SHP77 treated with DMSO at 0.1 percent for 48 hours (cell line): ENCODE measurements at regions not wholly inside any gene's neighbourhood (a gene's known extent, or its start where the extent isn't known, plus 50 kb on each side); places are given as distances from the start of the nearest gene placed in this dataset.

Experiments
- DNase-seq: peaks from one replicate; lab custom pipeline; 2025; lab: John Stamatoyannopoulos, UW

- DNase-seq, result no peak
Observed at GRCh38 chrX:8232406-8232805, 61.3 kb upstream of the VCX2 start.

- no peak for DNase-seq
Observed at GRCh38 chrX:8233091-8233490, 62.0 kb upstream of the VCX2 start.

GRCh38 chrX:8235026-8235425 is 64.0 kb upstream of the VCX2 start:
- DNase-seq, result no peak

GRCh38 chrX:8237718-8238117 is 66.7 kb upstream of the VCX2 start:
- DNase-seq, result no peak

- no peak for DNase-seq
Observed at GRCh38 chrX:8242431-8243020, 71.5 kb upstream of the VCX2 start.

- DNase-seq, result no peak
Observed at GRCh38 chrX:8244301-8244700, 73.2 kb upstream of the VCX2 start.

GRCh38 chrX:8245411-8245810 is 74.3 kb upstream of the VCX2 start:
- no peak for DNase-seq

DNA sequence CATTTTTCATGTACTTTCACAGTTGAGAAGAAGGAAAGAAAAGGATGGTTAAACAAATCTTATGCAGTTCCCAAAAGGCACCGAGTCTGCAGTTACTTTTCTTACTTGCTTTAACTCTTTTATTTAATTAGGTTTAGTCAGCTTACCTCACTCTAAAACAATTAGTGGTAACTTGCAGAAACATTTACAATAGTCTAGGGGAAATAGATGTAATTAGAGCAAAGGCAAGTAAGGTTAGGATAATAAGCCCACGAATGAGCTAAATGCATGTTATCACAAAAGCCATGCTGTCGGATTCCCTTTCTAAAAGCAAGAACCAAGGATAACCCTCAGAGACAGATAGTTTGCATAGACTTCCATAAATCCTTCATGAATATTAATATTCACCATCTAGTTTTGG is 82.0 kb upstream of the VCX2 start:
- DNase-seq, result no peak

DNA sequence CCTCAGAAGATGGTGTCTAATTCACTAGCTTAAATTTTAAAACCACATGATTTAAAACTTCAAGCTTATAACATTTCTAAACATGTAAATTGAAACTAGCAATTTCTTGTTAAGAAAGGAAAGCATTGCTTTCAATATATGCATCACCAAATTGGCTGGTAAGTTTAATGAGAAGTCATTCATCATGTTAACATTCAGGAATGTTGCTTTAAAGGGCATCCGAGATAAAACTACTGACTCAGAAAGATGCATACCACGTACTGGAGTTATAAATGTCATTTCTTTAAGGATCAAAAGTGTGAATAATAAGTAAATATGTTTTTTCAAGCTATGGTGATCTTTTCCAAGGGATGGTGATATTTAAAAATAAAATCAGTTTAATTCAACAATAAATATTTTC is 83.3 kb upstream of the VCX2 start:
- DNase-seq, result no peak

GRCh38 chrX:8272821-8273220 is 101.8 kb upstream of the VCX2 start:
- no peak for DNase-seq

GRCh38 chrX:8273451-8273895 is 102.4 kb upstream of the VCX2 start:
- DNase-seq, result no peak

DNA sequence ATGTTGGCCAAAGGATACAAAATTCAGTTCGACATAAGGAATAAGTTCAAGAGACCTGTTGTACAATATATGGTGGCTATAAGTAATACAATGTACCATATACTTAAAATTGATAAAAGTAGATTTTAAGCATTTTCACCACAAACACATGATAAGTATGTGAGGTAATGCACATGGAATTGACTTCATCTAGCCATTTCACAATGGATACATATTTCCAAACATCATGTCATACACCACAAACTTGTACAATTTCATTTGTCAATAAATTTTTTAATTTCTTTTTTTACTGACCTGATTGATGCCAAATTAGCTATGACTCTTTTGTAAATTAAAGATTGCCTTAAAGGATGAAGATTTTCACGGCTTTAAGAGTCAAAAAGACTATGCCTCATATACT is 103.1 kb upstream of the VCX2 start:
- no peak for DNase-seq

DNA sequence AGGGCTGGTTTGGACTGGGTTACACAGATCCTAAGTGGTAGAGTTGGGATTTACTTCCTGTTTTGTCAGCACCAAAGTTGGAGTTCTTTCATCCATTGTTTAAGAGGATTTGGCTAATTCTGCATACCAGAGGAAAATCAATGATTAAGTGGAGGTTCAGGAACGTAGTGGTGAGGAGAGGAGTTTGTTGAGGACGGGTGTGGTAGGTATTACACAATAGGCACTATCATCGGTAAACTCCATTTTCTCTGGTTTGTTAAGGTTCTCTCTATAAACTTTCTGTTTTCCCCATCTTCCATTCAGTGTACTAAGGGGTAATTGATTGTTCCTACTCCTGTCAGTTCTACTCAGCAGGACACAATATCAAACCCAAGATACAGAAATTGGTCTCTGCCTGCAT is 107.5 kb upstream of the VCX2 start:
- DNase-seq, result no peak

DNA sequence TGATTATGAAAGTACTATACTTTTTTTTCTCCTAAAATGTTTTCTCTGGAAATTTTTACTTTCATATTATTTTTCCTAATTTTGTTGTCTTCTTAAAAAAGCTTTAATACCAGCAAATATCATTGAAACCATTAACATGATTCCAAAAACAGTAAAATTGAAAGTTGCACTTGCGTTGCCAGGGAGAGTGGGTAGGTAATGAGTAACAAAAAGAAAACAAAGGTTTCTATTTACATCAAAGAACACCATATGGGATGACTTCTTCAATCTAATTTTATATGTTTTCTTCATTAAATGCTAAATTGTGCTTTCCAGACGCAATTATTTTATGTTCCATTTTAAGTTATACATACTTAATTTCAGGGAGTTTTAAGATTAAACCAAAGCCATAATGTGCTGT is 108.3 kb upstream of the VCX2 start:
- DNase-seq, result no peak

DNA sequence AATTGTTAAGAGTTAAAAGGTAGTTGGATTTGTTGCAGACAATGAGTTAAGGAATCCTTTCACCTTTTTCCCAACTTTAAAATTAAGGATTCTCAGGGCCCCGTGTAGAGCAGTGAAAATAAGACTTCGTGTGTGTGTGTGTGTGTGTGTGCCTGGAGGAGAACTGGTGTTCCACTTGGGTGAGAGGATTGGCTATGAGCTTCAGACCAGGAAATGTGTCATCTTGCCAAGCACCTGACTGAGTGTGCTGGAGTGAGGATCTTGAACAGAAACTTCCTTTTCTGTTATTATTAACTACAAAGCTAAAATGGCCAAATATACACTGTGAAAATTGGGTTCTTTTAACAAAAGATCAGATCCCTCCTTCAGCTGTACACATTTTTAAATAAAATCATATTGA is 113.1 kb upstream of the VCX2 start:
- DNase-seq, result no peak

DNA sequence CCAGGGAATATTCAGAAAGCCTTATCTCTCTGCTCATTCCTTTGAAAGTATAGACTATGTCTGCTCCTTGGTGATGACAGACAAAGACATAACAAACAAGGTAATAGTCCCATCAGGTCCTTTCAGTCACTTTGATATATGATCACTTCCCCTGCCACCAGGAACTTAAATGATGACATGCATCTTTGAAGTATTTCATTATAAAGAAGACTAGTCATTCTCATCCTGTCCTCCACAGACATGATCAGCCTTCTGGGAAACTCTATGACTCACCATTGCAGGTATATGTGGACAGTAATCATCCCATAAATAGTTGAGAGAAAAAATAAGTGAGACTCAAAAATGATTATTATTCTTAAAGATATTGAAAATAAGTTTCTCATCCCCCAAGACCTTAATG is 117.5 kb upstream of the VCX2 start:
- DNase-seq, result no peak

- no peak for DNase-seq
Observed at GRCh38 chrX:8289523-8289922, 118.5 kb upstream of the VCX2 start.

DNA sequence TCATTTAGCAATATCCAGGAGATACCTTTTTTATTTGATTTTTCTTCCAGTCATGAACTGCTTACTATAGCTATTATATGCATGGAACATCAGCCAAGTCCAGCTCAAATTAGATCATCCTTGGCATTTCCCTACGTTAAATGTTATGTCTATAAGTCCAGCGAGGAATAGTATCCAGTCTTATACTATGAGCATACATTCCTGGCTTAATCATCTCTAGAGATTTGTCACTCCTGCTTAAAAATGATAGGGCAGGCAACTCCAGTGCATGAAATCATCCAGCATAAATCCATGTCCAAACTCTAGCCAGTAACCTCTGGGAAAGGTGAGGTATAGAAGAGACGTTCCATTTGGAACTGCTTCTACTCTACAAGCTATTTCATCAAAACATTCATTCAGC is 126.7 kb upstream of the VCX2 start:
- no peak for DNase-seq

DNA sequence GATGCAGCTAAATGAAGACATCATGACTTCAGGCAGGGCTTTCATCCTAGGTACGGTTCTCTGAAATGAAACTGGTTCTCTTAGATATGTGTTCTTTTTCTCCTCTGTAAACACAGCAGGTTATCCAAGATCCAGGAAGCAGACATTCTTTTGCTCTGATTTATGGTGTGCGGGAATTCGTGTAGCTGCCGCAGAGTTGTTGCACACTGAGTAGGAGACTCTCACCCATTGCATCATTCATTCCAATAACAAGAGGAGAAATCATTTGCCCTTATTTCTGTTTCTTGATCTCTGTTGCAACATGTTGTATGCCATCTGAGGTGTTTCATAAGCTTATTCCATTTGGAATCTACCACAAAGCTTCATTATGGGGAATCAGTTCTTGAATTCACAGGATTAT is 133.6 kb upstream of the VCX2 start:
- no peak for DNase-seq

DNA sequence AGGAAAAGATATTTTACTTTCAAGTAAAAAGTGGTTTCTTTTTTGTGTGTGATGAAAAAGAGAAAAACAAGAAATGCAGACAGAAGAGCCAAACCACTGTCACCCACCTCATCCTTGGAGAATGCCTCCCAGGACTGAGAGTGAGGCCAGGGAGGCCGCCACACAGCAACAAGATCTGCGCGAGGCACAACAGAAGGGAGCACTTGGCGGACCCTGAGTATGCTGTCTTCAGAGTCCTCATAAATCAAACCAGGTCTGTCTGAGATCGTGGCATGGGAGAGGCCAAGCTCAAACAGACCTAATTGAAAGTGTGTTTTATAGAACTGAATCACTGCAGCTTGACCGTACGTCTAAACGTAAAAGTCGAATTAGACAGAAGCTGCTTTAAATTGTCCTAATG is 134.3 kb upstream of the VCX2 start:
- no peak for DNase-seq

- DNase-seq, result no peak
Observed at GRCh38 chrX:8306291-8306925, 135.3 kb upstream of the VCX2 start.

- DNase-seq, result no peak
Observed at GRCh38 chrX:8310409-8310808, 139.3 kb upstream of the VCX2 start.

GRCh38 chrX:8313844-8314243 is 142.8 kb upstream of the VCX2 start:
- DNase-seq, result no peak

DNA sequence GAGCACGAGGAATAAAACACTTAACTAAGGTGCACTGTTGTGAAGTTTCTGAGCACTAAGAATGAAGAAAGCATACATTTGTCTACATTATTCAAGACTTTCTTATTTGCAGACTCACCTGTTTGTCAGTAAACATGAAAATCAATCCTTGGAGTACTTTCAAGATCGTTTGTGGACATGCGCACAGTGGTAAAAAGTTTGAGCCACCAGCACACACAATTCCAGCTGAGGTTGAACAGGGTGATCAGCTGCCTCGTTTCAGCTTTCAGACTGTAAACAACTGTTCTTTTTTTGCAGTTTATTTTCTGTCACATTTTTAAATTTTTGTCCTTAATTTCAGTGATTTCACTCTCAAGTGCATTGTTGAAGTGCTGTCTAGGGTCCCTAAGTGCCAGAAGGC is 143.8 kb upstream of the VCX2 start:
- no peak for DNase-seq
